Progenitor cell of endocrine pancreas (in vitro differentiated cells): ENCODE measurements at regions not wholly inside any gene's neighbourhood (a gene's known extent, or its start where the extent isn't known, plus 50 kb on each side); places are given as distances from the start of the nearest gene placed in this dataset.

Experiments used
- DNase-seq: peaks from one replicate; pipeline ENCODE4 v3.0.0; 2021; ENCODE audit warnings: low spot score; ENCODE audit not compliant: unreplicated experiment
- H3K27ac Mint-ChIP-seq: 2 replicates; pipeline ENCODE4 v1.8.0; 2021; ENCODE audit warnings: mild to moderate bottlenecking, moderate library complexity, mixed read lengths
- H3K27me3 Mint-ChIP-seq: 2 replicates; pipeline ENCODE4 v1.8.0; 2021; ENCODE audit warnings: mixed read lengths
- H3K36me3 Mint-ChIP-seq: 2 replicates; pipeline ENCODE4 v1.8.0; 2022; ENCODE audit warnings: mixed read lengths; ENCODE audit not compliant: insufficient read depth
- H3K4me1 Mint-ChIP-seq: 2 replicates; pipeline ENCODE4 v1.8.0; 2021; ENCODE audit warnings: low read depth, mixed read lengths
- H3K4me3 Mint-ChIP-seq: 2 replicates; pipeline ENCODE4 v1.8.0; 2021; ENCODE audit warnings: low read depth, mild to moderate bottlenecking, moderate library complexity, mixed read lengths
- H3K9me3 Mint-ChIP-seq: 2 replicates; pipeline ENCODE4 v1.8.0; 2021; ENCODE audit warnings: low read depth, mixed read lengths
- CTCF ChIP-seq: fragments of 200-600 bp; sonication (generic); IDR thresholded peaks from one replicate; pipeline ENCODE4 v1.5.0; 2021; ENCODE audit warnings: antibody characterized with exemption, mild to moderate bottlenecking; ENCODE audit not compliant: unreplicated experiment

DNA sequence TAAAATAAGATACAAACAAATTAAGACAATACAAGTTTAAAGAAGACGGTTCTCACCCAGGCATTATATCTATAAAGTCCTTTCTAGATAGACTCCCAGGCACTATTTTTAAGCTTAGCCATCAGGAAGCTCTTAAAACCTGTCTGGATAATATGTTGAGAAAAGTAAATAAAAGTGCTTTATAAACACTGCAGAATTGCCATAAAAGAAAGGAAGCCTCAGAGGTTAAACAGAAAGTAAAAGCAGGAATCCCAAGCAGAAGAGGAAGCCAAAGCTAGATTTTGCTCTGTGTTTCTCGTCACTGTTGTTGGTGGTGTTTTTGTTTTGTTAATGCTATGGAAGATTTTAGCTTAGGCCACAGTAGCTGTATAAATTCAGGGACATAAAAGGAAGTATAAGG lies 1267.3 kb downstream of the PCDH19 start:
- DNase-seq = no peak
- TF ChIP-seq CTCF = no peak
- H3K9me3 Mint-ChIP-seq = peaks cover 7% of the 10 kb centered on the region
- no peaks in the 10 kb centered on the region for H3K27me3 Mint-ChIP-seq
- H3K36me3 Mint-ChIP-seq = no peaks in the 10 kb centered on the region
- H3K27ac Mint-ChIP-seq = no peak overlapping the region
- peaks cover 5% of the 10 kb centered on the region for H3K4me1 Mint-ChIP-seq
- no peak overlapping the region for H3K4me3 Mint-ChIP-seq

DNA sequence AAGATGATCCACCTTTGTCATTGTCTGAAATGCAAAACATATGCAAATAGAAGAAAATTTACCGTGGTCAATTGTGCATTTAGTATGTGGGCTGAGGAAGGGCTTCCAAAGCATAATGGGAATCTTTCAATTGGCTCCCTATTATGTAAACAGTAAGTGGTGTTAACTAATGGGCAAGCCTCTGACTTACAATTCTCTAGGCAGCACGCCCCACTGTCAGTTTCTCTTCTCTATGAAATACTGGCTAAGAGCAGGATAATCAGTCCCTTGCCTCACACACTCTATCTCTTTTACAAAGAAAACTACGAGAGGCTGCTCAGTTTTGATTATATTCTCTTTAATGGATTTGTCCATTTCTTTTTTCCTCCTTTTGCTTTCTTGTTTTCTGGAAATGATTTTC lies 1272.6 kb downstream of the PCDH19 start:
- H3K36me3 Mint-ChIP-seq = no peaks in the 10 kb centered on the region
- H3K4me3 Mint-ChIP-seq = no peak overlapping the region
- DNase-seq = no peak
- no peaks in the 10 kb centered on the region for H3K27me3 Mint-ChIP-seq
- peaks cover 10% of the 10 kb centered on the region for H3K4me1 Mint-ChIP-seq
- peaks cover 3% of the 10 kb centered on the region for H3K9me3 Mint-ChIP-seq
- H3K27ac Mint-ChIP-seq = no peak overlapping the region
- TF ChIP-seq CTCF = no peak

- H3K4me3 Mint-ChIP-seq = no peak overlapping the region
- peak overlapping the region; percentile 29 for H3K27ac Mint-ChIP-seq
- H3K27me3 Mint-ChIP-seq = no peaks in the 10 kb centered on the region
- no peaks in the 10 kb centered on the region for H3K36me3 Mint-ChIP-seq
- no peak for TF ChIP-seq CTCF
- H3K9me3 Mint-ChIP-seq = no peaks in the 10 kb centered on the region
- no peak for DNase-seq
- peaks cover 20% of the 10 kb centered on the region for H3K4me1 Mint-ChIP-seq
Observed at GRCh38 chrX:99117011-99117410, 1293.1 kb downstream of the PCDH19 start.

GRCh38 chrX:99095965-99096635 lies 1314.0 kb downstream of the PCDH19 start:
- no peak overlapping the region for H3K27ac Mint-ChIP-seq
- no peak overlapping the region for H3K4me3 Mint-ChIP-seq
- H3K27me3 Mint-ChIP-seq = no peaks in the 10 kb centered on the region
- H3K36me3 Mint-ChIP-seq = no peaks in the 10 kb centered on the region
- H3K4me1 Mint-ChIP-seq = no peaks in the 10 kb centered on the region
- no peak for DNase-seq
- H3K9me3 Mint-ChIP-seq = peaks cover 5% of the 10 kb centered on the region
- no peak for TF ChIP-seq CTCF

GRCh38 chrX:99091459-99091858 lies 1318.6 kb downstream of the PCDH19 start:
- no peak overlapping the region for H3K4me3 Mint-ChIP-seq
- no peaks in the 10 kb centered on the region for H3K27me3 Mint-ChIP-seq
- H3K27ac Mint-ChIP-seq = no peak overlapping the region
- TF ChIP-seq CTCF = no peak
- H3K4me1 Mint-ChIP-seq = no peaks in the 10 kb centered on the region
- H3K9me3 Mint-ChIP-seq = peaks cover 26% of the 10 kb centered on the region
- H3K36me3 Mint-ChIP-seq = no peaks in the 10 kb centered on the region
- no peak for DNase-seq
